Neural progenitor cell (in vitro differentiated cells): ENCODE measurements at regions not wholly inside any gene's neighbourhood (a gene's known extent, or its start where the extent isn't known, plus 50 kb on each side); places are given as distances from the start of the nearest gene placed in this dataset.

ENCODE experiments used
- EZH2 ChIP-seq: fragments of 200-600 bp; sonication (generic); IDR thresholded peaks from 2 replicates; pipeline ENCODE4 v1.6.1; 2017; ENCODE audit warnings: antibody characterized with exemption, mild to moderate bottlenecking, moderate library complexity
- EZH2phosphoT487 ChIP-seq: fragments of 200-600 bp; sonication (generic); IDR thresholded peaks from 2 replicates; pipeline ENCODE4 v1.6.1; 2017; ENCODE audit warnings: antibody characterized with exemption
- TF ChIP-seq, protein P1 (sequence below): fragments of 200-600 bp; sonication (generic); IDR thresholded peaks from 2 replicates; pipeline ENCODE4 v1.5.1; 2017; ENCODE audit warnings: antibody characterized with exemption, mild to moderate bottlenecking

DNA sequence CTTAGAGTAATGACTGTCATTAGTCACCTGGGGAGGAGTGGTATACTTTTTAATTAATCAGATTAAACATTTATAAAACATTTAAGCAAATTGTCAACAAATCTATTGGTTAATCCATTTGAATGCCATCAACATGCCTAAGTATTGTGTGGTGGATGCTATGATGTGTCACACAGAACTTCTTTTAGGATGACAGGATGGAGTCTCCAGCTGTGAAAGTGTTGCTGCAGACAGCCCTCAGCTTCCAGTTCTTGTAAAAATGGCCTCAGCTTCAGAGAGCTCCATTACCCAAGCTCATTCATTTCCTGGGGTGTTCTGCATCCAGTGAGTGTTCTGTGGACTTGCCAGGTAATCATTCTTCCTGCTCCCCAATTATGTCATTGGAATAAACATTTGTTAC lies 74.3 kb upstream of the CLNK start:
- no peak for TF ChIP-seq EZH2
- TF ChIP-seq, protein P1, sequence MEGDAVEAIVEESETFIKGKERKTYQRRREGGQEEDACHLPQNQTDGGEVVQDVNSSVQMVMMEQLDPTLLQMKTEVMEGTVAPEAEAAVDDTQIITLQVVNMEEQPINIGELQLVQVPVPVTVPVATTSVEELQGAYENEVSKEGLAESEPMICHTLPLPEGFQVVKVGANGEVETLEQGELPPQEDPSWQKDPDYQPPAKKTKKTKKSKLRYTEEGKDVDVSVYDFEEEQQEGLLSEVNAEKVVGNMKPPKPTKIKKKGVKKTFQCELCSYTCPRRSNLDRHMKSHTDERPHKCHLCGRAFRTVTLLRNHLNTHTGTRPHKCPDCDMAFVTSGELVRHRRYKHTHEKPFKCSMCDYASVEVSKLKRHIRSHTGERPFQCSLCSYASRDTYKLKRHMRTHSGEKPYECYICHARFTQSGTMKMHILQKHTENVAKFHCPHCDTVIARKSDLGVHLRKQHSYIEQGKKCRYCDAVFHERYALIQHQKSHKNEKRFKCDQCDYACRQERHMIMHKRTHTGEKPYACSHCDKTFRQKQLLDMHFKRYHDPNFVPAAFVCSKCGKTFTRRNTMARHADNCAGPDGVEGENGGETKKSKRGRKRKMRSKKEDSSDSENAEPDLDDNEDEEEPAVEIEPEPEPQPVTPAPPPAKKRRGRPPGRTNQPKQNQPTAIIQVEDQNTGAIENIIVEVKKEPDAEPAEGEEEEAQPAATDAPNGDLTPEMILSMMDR = no peak
- TF ChIP-seq EZH2phosphoT487 = no peak
